Cardiac muscle cell (in vitro differentiated cells and primary cell): ENCODE measurements at regions not wholly inside any gene's neighbourhood (a gene's known extent, or its start where the extent isn't known, plus 50 kb on each side); places are given as distances from the start of the nearest gene placed in this dataset.

Experiments used
- DNase-seq, 2 donors: peaks; one replicate each; pipeline versions ENCODE4 v3.0.0 to v3.0.0-alpha.2; 2010 to 2017; ENCODE audit warnings: low read depth in 1 of 2, low spot score in 1 of 2
- H3K27ac ChIP-seq: fragments of 200-600 bp; sonication (generic); 2 replicates; pipeline ENCODE4 v1.5.1; 2016
- H3K27me3 ChIP-seq: fragments of 200-600 bp; sonication (generic); 2 replicates; pipeline ENCODE4 v1.6.0; 2016; ENCODE audit warnings: control low read depth
- H3K36me3 ChIP-seq: fragments of 200-600 bp; sonication (generic); 2 replicates; pipeline ENCODE4 v1.5.1; 2016; ENCODE audit warnings: control low read depth
- H3K4me1 ChIP-seq: fragments of 200-600 bp; sonication (generic); 2 replicates; pipeline ENCODE4 v1.8.1; 2017; ENCODE audit warnings: low read depth, mild to moderate bottlenecking, mixed run types
- H3K4me3 ChIP-seq: fragments of 200-600 bp; sonication (generic); 2 replicates; pipeline ENCODE4 v1.5.1; 2016; ENCODE audit warnings: mild to moderate bottlenecking
- H3K9me3 ChIP-seq: fragments of 200-600 bp; sonication (generic); 2 replicates; pipeline ENCODE4 v1.5.1; 2017; ENCODE audit warnings: low read depth, mild to moderate bottlenecking, control low read depth
- CTCF ChIP-seq: IDR thresholded peaks from 2 replicates; pipeline ENCODE4 v1.5.1; 2012; ENCODE audit warnings: low read depth, mild to moderate bottlenecking, low read length

DNA sequence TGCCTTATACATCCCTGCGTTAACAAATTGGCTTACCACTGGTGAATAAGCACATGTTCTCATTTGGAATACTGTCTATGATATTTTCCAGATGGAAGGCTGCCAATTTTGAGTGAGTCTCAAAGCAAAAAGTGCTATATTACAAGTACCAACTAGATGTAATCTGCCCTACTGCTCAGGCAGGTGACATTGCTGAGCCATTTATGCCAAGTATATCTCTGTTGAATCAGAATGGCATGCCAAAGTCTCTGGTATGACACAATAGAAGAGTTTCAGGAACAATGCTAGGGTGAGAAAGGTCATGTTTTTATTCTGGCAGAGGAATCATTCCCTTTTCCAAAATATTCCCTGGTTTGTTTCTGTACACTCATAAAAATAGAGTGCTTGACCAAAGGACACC, 356.5 kb downstream of the CDH9 start:
- H3K4me1 ChIP-seq: no peaks in the 10 kb centered on the region

DNA sequence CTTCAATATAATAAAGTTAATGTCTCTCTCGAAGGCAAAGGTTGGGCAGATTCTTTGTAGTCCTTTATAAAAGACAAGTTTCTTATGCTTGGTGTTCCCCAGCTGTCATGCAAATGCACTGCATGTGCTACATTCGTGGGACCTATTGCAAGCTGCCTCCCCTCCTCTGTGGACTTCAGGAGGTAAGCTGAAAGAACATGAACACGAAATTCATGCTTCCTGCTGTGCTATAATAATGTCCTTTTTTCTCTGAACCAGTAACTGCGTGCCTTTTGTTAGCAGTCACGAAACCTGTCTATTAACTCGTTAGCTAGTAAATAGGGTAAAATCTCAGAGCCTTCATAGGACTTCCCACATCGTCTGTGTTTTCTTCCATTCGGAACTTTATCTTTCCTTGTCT, 363.5 kb downstream of the CDH9 start:
- DNase-seq: no peak
- no peak overlapping the region for H3K4me3 ChIP-seq
- no peak overlapping the region for H3K27ac ChIP-seq
- H3K36me3 ChIP-seq: no peaks in the 10 kb centered on the region
- no peaks in the 10 kb centered on the region for H3K9me3 ChIP-seq
- H3K4me1 ChIP-seq: no peaks in the 10 kb centered on the region
- TF ChIP-seq CTCF: no peak
- no peaks in the 10 kb centered on the region for H3K27me3 ChIP-seq

More for the DNA sequence above, 356.5 kb downstream of the CDH9 start:
- no peak for TF ChIP-seq CTCF
- no peak for DNase-seq
- H3K27me3 ChIP-seq: no peaks in the 10 kb centered on the region
- H3K27ac ChIP-seq: no peak overlapping the region
- no peaks in the 10 kb centered on the region for H3K9me3 ChIP-seq
- no peaks in the 10 kb centered on the region for H3K36me3 ChIP-seq
- no peak overlapping the region for H3K4me3 ChIP-seq

DNA sequence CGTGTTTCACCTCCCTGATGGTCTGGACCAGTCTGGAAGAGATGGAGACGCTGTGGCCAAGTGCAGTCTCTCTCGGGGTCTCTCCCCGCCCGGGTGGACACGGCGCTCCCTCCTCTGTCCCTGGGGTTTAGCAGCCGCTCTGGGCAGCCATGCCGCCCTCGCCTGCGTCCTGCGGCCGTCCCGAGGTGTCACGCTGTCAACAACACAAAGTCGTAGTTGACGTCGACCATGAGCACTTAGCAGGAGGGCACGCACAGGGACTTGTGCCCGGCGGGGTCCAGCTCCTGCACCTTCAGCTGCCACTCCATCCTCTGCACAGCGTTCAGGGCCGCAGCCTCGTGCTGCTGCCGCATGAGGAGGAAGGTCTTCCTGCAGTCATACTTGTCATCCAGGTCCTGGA, 368.9 kb downstream of the CDH9 start:
- no peak for TF ChIP-seq CTCF
- Histone ChIP-seq H3K4me1 (no peaks in the 10 kb centered on the region), H3K4me3 (no peak overlapping the region), H3K9me3 (no peaks in the 10 kb centered on the region), H3K36me3 (no peaks in the 10 kb centered on the region), H3K27ac (no peak overlapping the region), H3K27me3 (no peaks in the 10 kb centered on the region)
- no peak for DNase-seq

- no peak for TF ChIP-seq CTCF
- Histone ChIP-seq H3K4me1 (no peaks in the 10 kb centered on the region), H3K27me3 (no peaks in the 10 kb centered on the region), H3K36me3 (no peaks in the 10 kb centered on the region), H3K27ac (no peak overlapping the region), H3K9me3 (no peaks in the 10 kb centered on the region), H3K4me3 (no peak overlapping the region)
- no peak for DNase-seq
Measured at GRCh38 chr5:26669031-26669430, 369.4 kb downstream of the CDH9 start.

GRCh38 chr5:26666371-26666770, 372.0 kb downstream of the CDH9 start:
- Histone ChIP-seq H3K36me3 (no peaks in the 10 kb centered on the region), H3K27me3 (no peaks in the 10 kb centered on the region), H3K4me3 (no peak overlapping the region), H3K4me1 (no peaks in the 10 kb centered on the region), H3K9me3 (no peaks in the 10 kb centered on the region), H3K27ac (no peak overlapping the region)
- no peak for DNase-seq
- TF ChIP-seq CTCF: no peak

- no peaks in the 10 kb centered on the region for H3K27me3 ChIP-seq
- no peak for TF ChIP-seq CTCF
- no peak overlapping the region for H3K4me3 ChIP-seq
Measured at GRCh38 chr5:26663500-26663899, 374.9 kb downstream of the CDH9 start.

More at GRCh38 chr5:26663500-26663899, 374.9 kb downstream of the CDH9 start:
- Histone ChIP-seq H3K36me3 (no peaks in the 10 kb centered on the region), H3K27ac (no peak overlapping the region), H3K4me1 (no peaks in the 10 kb centered on the region), H3K9me3 (no peaks in the 10 kb centered on the region)
- DNase-seq: no peak
